Left lung (tissue), 4 donors: ENCODE measurements at regions not wholly inside any gene's neighbourhood (a gene's known extent, or its start where the extent isn't known, plus 50 kb on each side); places are given as distances from the start of the nearest gene placed in this dataset.

Experiments used
- ATAC-seq: fragments of 200-7000 bp; cut with Tn5 transposase; one replicate; pipeline ENCODE4 v1.9.1; 2020; ENCODE audit warnings: moderate library complexity
- DNase-seq, 4 donors: peaks; one replicate each; pipeline ENCODE4 v3.0.0-alpha.2; 2013 to 2020
- H3K27ac ChIP-seq, 2 donors: fragments of 200-600 bp; sonication (generic) in 1 of 2; one replicate each; pipeline versions ENCODE4 v1.5.0 to v1.8.0; 2020 to 2021
- H3K27me3 ChIP-seq, 2 donors: fragments of 200-600 bp; sonication (generic) in 1 of 2; one replicate each; pipeline versions ENCODE4 v1.5.0 to v1.8.0; 2020 to 2021
- H3K36me3 ChIP-seq, 2 donors: fragments of 200-600 bp; sonication (generic) in 1 of 2; one replicate each; pipeline versions ENCODE4 v1.5.0 to v1.8.0; 2020 to 2021
- H3K4me1 ChIP-seq, 2 donors: fragments of 200-600 bp; one replicate each; pipeline ENCODE4 v1.8.0; 2021
- H3K4me3 ChIP-seq, 2 donors: fragments of 200-600 bp; sonication (generic) in 1 of 2; one replicate each; pipeline versions ENCODE4 v1.5.0 to v1.8.0; 2020 to 2021; ENCODE audit warnings: mild to moderate bottlenecking in 1 of 2
- H3K9me3 ChIP-seq, 2 donors: fragments of 200-600 bp; sonication (generic) in 1 of 2; one replicate each; pipeline versions ENCODE4 v1.5.0 to v1.8.0; 2020 to 2021
- intact Hi-C, 2 donors: fragments of 100-400 bp; cut with DNase I; formaldehyde crosslinking; loops; one replicate each; pipeline versions ENCODE4 v1.11.2 to v1.14.2; 2022
- TF ChIP-seq, protein P1 (sequence below), 2 donors: fragments of 200-600 bp; sonication (generic) in 1 of 2; IDR thresholded peaks; one replicate each; pipeline versions ENCODE4 v1.5.0 to v1.8.0; 2021; ENCODE audit warnings: antibody characterized with exemption in 2 of 2
- donor health status: DM: no; HTN: yes; CAD: no.
- donor health status: DM: no; HTN: no; CAD: no.

DNA sequence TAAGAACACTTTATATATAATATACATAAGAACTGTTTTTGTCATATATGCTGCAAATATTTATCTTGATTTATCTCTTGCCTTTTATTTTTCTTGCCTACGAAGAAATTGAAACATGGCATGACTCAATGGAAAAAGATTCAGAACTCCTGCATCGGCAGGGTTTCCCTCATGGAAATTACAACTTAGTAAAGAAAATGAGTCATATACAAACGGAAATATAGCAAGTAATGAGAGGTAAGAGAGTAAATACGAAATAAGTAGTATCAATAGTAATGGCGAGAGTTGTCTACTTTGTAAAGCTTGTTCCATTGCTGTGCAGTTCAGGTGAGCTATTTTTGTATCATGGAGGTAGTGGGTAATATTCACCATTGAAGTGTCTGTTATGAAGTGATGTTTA is 350.4 kb downstream of the DDX10 start:
- H3K9me3 ChIP-seq = no peaks in the 10 kb centered on the region
- TF ChIP-seq, protein P1, sequence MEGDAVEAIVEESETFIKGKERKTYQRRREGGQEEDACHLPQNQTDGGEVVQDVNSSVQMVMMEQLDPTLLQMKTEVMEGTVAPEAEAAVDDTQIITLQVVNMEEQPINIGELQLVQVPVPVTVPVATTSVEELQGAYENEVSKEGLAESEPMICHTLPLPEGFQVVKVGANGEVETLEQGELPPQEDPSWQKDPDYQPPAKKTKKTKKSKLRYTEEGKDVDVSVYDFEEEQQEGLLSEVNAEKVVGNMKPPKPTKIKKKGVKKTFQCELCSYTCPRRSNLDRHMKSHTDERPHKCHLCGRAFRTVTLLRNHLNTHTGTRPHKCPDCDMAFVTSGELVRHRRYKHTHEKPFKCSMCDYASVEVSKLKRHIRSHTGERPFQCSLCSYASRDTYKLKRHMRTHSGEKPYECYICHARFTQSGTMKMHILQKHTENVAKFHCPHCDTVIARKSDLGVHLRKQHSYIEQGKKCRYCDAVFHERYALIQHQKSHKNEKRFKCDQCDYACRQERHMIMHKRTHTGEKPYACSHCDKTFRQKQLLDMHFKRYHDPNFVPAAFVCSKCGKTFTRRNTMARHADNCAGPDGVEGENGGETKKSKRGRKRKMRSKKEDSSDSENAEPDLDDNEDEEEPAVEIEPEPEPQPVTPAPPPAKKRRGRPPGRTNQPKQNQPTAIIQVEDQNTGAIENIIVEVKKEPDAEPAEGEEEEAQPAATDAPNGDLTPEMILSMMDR (IDR thresholded peaks at IDR 0.05) = no peak
- no peak overlapping the region for H3K4me3 ChIP-seq
- H3K4me1 ChIP-seq = no peaks in the 10 kb centered on the region
- H3K27me3 ChIP-seq = no peaks in the 10 kb centered on the region
- DNase-seq (no peak), ATAC-seq (no peak)
- intact Hi-C loops = no loop called here
- H3K36me3 ChIP-seq = no peaks in the 10 kb centered on the region
- no peak overlapping the region for H3K27ac ChIP-seq

DNA sequence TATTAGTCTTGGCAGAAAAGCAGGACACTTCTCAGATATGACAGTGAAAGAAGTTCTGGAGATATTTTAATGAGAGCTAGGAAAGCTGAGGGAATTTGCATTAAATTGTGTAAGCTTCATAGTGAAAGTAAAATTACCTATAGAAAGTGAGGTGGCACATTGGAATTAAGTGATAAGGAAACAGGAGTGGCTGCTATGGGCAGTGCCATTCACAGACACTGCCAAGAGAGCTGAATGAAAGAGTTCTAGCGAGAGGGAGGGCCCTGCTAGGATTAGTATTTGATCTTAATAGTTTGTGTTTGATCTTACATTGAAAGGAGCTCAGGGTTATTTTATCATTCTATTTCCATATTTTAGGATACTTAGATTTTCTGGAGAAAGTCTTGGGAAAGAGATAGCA is 351.9 kb downstream of the DDX10 start:
- Histone ChIP-seq H3K9me3 (no peaks in the 10 kb centered on the region), H3K36me3 (no peaks in the 10 kb centered on the region), H3K27ac (no peak overlapping the region), H3K4me1 (no peaks in the 10 kb centered on the region), H3K4me3 (no peak overlapping the region), H3K27me3 (no peaks in the 10 kb centered on the region)
- intact Hi-C loops = no loop called here
- ATAC-seq (no peak), DNase-seq (no peak)
- TF ChIP-seq, protein P1 (IDR thresholded peaks at IDR 0.05) = no peak

DNA sequence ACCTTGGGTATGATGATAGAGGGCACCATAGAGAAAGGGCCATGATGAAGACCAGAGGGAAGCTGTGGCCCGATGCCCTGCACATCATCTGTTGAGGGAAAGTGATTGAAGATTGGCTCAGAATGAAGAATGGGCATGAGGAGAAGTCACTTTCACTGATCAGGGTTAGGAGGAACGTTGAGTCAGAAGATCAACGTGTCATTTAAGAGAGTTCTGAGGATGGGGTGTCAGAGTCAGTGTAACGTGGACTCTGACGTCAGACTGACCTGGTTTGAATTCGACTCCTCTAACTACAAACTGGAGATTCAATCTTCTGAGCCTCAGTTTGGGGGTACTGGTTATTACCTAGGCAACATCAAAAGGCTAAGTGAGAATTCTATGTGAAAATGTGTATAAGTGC is 352.6 kb downstream of the DDX10 start:
- no peak overlapping the region for H3K4me3 ChIP-seq
- TF ChIP-seq, protein P1 (IDR thresholded peaks at IDR 0.05) = no peak
- ATAC-seq (no peak), DNase-seq (no peak)
- H3K27me3 ChIP-seq = no peaks in the 10 kb centered on the region
- H3K4me1 ChIP-seq = no peaks in the 10 kb centered on the region
- no peak overlapping the region for H3K27ac ChIP-seq
- H3K36me3 ChIP-seq = no peaks in the 10 kb centered on the region
- intact Hi-C loops = no loop called here
- no peaks in the 10 kb centered on the region for H3K9me3 ChIP-seq

DNA sequence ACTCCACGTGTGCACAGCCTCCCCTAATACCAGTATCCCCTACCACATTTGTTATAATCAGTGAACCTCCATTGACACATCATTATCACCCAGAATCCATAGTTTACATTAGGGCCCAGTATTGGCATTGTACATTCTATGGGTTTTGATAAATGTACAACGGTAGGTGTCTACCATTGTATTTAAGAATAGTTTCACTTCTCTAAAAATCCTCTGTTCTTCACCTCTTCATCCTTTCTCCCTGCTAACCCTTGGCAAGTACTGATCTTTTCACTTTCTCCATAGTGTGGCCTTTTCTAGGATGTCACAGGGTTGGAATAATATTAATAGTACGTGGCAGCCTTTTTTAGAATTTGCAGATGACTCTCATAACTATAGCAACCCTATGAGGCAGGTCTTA is 353.8 kb downstream of the DDX10 start:
- no peak for DNase-seq
- ATAC-seq = no peak

DNA sequence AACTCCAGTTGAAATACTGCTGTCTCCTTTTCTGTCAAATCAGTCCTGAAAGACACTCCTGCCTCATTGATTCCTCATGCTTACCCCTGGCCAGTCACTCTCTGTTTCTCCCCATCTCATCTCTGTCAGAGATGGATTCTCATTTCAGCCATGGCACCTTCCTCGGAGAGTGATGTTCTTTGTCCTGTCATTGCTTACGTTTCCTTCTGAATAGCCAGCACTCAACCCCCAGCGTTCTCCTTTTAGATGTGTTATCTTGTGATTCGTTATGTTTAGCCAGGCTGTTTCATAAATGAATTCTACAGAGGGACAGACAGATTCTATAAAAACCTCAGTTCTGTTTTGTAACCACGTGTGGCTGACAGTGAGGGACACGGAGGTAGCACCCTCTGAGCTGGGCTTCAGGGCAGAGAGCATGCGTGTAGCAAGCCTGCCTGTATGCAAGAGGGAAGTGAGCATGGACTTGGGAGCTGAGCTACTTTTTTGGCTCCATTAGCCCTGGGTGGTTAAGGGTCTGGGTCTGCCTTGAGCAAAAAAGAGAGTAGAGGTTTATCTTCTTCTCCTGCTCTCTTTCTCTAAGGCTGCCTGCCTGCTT is 354.6 kb downstream of the DDX10 start:
- H3K36me3 ChIP-seq = no peaks in the 10 kb centered on the region
- H3K27ac ChIP-seq = no peak overlapping the region
- TF ChIP-seq, protein P1 (IDR thresholded peaks at IDR 0.05) = no peak
- H3K4me3 ChIP-seq = no peak overlapping the region
- intact Hi-C loops = no loop called here
- H3K27me3 ChIP-seq = no peaks in the 10 kb centered on the region
- no peaks in the 10 kb centered on the region for H3K4me1 ChIP-seq
- H3K9me3 ChIP-seq = peaks cover 0 to 3% of the 10 kb centered on the region in 2 donors
- ATAC-seq (no peak), DNase-seq (no peak)

More for the DNA sequence above, 353.8 kb downstream of the DDX10 start:
- intact Hi-C loops = no loop called here
- Histone ChIP-seq H3K4me1 (no peaks in the 10 kb centered on the region), H3K9me3 (no peaks in the 10 kb centered on the region), H3K4me3 (no peak overlapping the region), H3K36me3 (no peaks in the 10 kb centered on the region), H3K27me3 (no peaks in the 10 kb centered on the region), H3K27ac (no peak overlapping the region)
- TF ChIP-seq, protein P1 (IDR thresholded peaks at IDR 0.05) = no peak
